NB4 (cell line): ENCODE measurements at regions not wholly inside any gene's neighbourhood (a gene's known extent, or its start where the extent isn't known, plus 50 kb on each side); places are given as distances from the start of the nearest gene placed in this dataset.
A peak's percentile ranks its signal among the peaks of the same experiment; 100 is the strongest.
"Not testable (repeated sequence)": the region's sequence is repeated elsewhere in the genome, so short reads cannot be mapped to it uniquely, and the experiment has no call there.

Experiments
- DNase-seq: peaks from one replicate; pipeline ENCODE4 v3.0.0; 2010; ENCODE audit warnings: low read depth
- H3K4me3 ChIP-seq: one replicate; pipeline ENCODE4 v1.5.1; 2011; ENCODE audit warnings: mild to moderate bottlenecking, low read depth, low read length, moderate library complexity
- CTCF ChIP-seq: IDR thresholded peaks from one replicate; pipeline ENCODE4 v1.5.1; 2012; ENCODE audit warnings: low read depth, low read length
- MAX ChIP-seq: IDR thresholded peaks from 2 replicates; pipeline ENCODE4 v1.6.1; 2011; ENCODE audit warnings: low read depth, low read length
- MYC ChIP-seq: IDR thresholded peaks from 2 replicates; pipeline ENCODE4 v1.6.1; 2011; ENCODE audit warnings: low read depth, low read length
- POLR2A ChIP-seq: IDR thresholded peaks from 2 replicates; pipeline ENCODE4 v1.6.1; 2011; ENCODE audit warnings: mild to moderate bottlenecking; ENCODE audit not compliant: insufficient read length; ENCODE audit errors: extremely low read depth

- DNase-seq, result peak; percentile 3
- no peak overlapping the region for H3K4me3 ChIP-seq
- TF ChIP-seq CTCF (no peak), MAX (no peak), MYC (no peak), POLR2A (no peak)
These were observed 305.0 kb downstream of the MRPS30 start for GRCh38 chr5:45113726-45114125.

GRCh38 chr5:45132972-45133371, 324.2 kb downstream of the MRPS30 start:
- no peak overlapping the region for H3K4me3 ChIP-seq
- TF ChIP-seq MYC (no peak), CTCF (no peak), POLR2A (no peak), MAX (no peak)
- DNase-seq, result no peak

- TF ChIP-seq MAX (no peak), MYC (no peak), POLR2A (no peak), CTCF (no peak)
- no peak overlapping the region for H3K4me3 ChIP-seq
- no peak for DNase-seq
These were observed 354.2 kb downstream of the MRPS30 start for GRCh38 chr5:45162974-45163373.

- TF ChIP-seq CTCF (no peak), MAX (no peak), MYC (no peak)
These were observed 362.8 kb downstream of the MRPS30 start for GRCh38 chr5:45171563-45171962.

GRCh38 chr5:45172634-45173033, 363.9 kb downstream of the MRPS30 start:
- H3K4me3 ChIP-seq, DNase-seq: not testable (repeated sequence)

More at GRCh38 chr5:45171563-45171962, 362.8 kb downstream of the MRPS30 start:
- no peak for DNase-seq
- H3K4me3 ChIP-seq, result no peak overlapping the region

GRCh38 chr5:45179686-45180085, 370.9 kb downstream of the MRPS30 start:
- no peak for DNase-seq
- TF ChIP-seq POLR2A, result no peak
- TF ChIP-seq MAX, result no peak
- H3K4me3 ChIP-seq, result no peak overlapping the region

GRCh38 chr5:45189042-45189441, 380.3 kb downstream of the MRPS30 start:
- no peak for DNase-seq
- no peak overlapping the region for H3K4me3 ChIP-seq
- no peak for TF ChIP-seq MYC
- TF ChIP-seq MAX, result no peak
- TF ChIP-seq CTCF, result no peak
- TF ChIP-seq POLR2A, result no peak
